Activated naive CD4-positive, alpha-beta T cell treated with anti-CD3 and anti-CD28 coated beads, Interleukin-2, amount 50 U/mL, for 24 hours (primary cell): ENCODE measurements at regions not wholly inside any gene's neighbourhood (a gene's known extent, or its start where the extent isn't known, plus 50 kb on each side); places are given as distances from the start of the nearest gene placed in this dataset.

Experiments used
- H3K27ac Mint-ChIP-seq: one replicate; pipeline ENCODE4 v1.8.0; 2021; ENCODE audit warnings: mild to moderate bottlenecking, mixed read lengths
- H3K27me3 Mint-ChIP-seq: one replicate; pipeline ENCODE4 v1.8.0; 2021; ENCODE audit warnings: mixed read lengths
- H3K36me3 Mint-ChIP-seq: one replicate; pipeline ENCODE4 v1.8.0; 2021; ENCODE audit warnings: mixed read lengths
- H3K4me1 Mint-ChIP-seq: one replicate; pipeline ENCODE4 v1.8.0; 2021; ENCODE audit warnings: mixed read lengths
- H3K4me3 Mint-ChIP-seq: one replicate; pipeline ENCODE4 v1.8.0; 2021; ENCODE audit warnings: mild to moderate bottlenecking, mixed read lengths
- H3K9me3 Mint-ChIP-seq: one replicate; pipeline ENCODE4 v1.8.0; 2021; ENCODE audit warnings: mixed read lengths

DNA sequence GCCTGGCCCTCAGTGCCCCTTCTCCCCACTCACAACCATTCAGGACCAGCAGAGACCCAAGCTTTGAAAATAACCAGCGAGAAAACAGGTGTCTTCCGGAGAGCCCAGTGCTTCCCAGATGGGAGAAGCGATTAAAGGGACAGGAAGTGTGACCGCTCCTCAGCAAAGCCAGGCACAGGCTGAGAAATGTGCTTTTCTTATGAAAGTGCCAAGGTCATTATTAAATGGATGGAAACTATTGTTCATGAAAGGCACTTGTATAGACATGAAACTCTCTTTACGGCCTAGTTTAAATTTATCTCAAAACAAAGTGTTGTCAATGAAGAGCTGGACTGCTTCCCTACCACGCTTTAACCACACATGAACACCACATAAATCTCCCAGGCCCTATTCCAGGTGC is 210.4 kb downstream of the SPTSSA start:
- H3K9me3 Mint-ChIP-seq = no peaks in the 10 kb centered on the region
- H3K4me3 Mint-ChIP-seq = no peak overlapping the region
- no peaks in the 10 kb centered on the region for H3K36me3 Mint-ChIP-seq
- H3K27ac Mint-ChIP-seq = no peak overlapping the region
- peaks cover 1% of the 10 kb centered on the region for H3K27me3 Mint-ChIP-seq
- H3K4me1 Mint-ChIP-seq = no peaks in the 10 kb centered on the region

DNA sequence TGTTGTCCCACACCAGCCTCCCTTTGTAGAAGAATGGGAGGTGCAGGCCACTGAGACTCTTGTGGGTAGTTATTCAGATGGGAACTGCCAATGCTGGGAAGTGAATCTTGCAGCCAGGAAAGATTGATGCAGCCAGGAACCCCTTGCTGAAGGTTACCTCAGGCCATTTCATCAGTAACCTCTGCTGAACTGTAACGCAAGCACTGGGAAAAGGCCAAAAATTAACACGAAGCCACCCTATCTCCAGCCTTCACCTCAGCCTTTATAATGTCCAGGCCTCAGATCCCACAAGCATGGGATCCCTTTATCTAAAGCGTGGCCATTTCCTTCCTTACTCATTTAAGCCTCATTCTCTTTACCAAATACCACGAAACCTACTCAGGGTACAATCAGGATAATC is 211.1 kb downstream of the SPTSSA start:
- H3K36me3 Mint-ChIP-seq = no peaks in the 10 kb centered on the region
- no peak overlapping the region for H3K4me3 Mint-ChIP-seq
- no peaks in the 10 kb centered on the region for H3K4me1 Mint-ChIP-seq
- peaks cover 4% of the 10 kb centered on the region for H3K27me3 Mint-ChIP-seq
- no peaks in the 10 kb centered on the region for H3K9me3 Mint-ChIP-seq
- no peak overlapping the region for H3K27ac Mint-ChIP-seq

DNA sequence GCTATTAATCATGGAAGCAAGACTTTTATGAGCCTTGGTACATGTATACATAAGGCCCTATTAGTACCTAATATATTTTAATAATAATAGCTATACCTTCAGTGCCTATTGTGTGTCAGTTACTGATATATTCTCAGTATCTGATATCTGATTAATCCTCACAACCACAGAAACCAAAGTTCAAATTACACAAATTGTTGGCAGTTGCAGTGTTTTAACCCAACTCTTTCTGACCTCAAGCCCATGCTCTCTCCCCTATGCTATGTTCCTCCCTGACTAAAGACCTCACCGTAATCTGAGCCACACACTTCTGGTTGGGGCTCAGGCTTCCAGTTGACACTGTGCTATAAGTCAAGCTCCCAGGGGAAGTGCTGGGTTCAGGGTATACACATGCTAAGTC is 214.4 kb downstream of the SPTSSA start:
- H3K36me3 Mint-ChIP-seq = no peaks in the 10 kb centered on the region
- peaks cover 7% of the 10 kb centered on the region for H3K27me3 Mint-ChIP-seq
- H3K4me1 Mint-ChIP-seq = no peaks in the 10 kb centered on the region
- H3K9me3 Mint-ChIP-seq = no peaks in the 10 kb centered on the region
- H3K27ac Mint-ChIP-seq = no peak overlapping the region
- H3K4me3 Mint-ChIP-seq = no peak overlapping the region

DNA sequence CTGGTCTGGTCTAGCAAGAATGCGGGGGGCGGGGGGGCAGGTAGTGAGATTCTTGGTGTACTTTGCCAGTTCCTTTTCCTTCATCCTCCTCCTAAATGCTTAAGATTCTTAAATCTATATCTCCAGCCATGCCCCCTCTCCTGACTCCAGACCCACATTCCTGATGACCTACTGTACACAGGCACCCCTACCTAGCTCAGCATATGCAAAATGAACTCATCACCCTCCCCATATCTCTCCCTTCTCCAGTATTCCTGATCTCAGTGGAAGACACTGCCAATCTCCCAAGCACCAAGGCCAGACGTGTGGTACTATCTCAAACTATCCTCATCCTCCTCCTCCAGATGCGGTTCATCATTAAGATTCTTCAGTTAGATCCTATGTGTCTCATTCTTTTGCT is 215.8 kb downstream of the SPTSSA start:
- H3K4me3 Mint-ChIP-seq = no peak overlapping the region
- no peaks in the 10 kb centered on the region for H3K9me3 Mint-ChIP-seq
- H3K27ac Mint-ChIP-seq = no peak overlapping the region
- H3K27me3 Mint-ChIP-seq = peaks cover 7% of the 10 kb centered on the region
- no peaks in the 10 kb centered on the region for H3K4me1 Mint-ChIP-seq
- no peaks in the 10 kb centered on the region for H3K36me3 Mint-ChIP-seq

DNA sequence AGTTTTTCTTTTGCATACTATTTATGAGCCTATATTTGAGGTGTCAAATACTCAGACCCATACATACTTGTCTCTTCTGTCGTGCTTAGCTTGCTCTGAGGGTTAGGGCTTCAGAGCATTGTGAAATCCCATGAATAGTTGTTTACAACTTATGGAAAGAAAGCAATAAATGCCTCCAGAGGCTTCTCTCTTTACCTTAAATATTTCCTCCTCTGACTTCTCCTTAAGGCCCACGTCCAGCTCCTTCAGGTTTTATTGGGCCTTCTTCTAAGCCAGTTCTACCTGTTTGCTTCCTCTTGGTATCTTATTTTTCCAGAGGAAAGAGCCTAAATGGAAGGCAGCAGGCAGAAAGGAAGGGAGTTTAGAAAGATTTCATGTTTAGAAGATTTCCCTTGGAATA is 218.6 kb downstream of the SPTSSA start:
- Mint-ChIP-seq H3K4me1 (no peaks in the 10 kb centered on the region), H3K27me3 (peaks cover 7% of the 10 kb centered on the region), H3K4me3 (no peak overlapping the region), H3K36me3 (no peaks in the 10 kb centered on the region), H3K27ac (no peak overlapping the region), H3K9me3 (no peaks in the 10 kb centered on the region)

DNA sequence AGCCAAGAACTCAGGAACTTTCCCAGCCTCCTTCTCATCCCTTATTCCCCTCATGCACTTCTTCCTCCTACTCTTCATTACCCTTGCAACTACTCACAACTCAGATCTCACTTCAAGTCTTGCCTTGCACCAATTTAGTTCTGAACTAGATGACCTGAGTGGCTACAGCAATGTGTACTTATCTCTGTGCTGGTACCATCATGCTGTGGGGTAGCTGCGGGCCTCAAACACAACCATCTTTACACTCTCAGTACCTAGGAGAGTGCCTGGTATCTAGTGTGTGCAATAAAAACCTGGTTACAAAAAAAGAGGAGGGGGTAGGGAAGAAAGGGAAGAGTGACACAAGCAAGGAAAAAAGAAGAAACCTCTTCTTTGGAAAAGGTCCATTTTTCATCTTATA is 219.0 kb downstream of the SPTSSA start:
- Mint-ChIP-seq H3K27me3 (peaks cover 7% of the 10 kb centered on the region), H3K27ac (no peak overlapping the region), H3K4me1 (no peaks in the 10 kb centered on the region), H3K4me3 (no peak overlapping the region), H3K9me3 (no peaks in the 10 kb centered on the region), H3K36me3 (no peaks in the 10 kb centered on the region)

DNA sequence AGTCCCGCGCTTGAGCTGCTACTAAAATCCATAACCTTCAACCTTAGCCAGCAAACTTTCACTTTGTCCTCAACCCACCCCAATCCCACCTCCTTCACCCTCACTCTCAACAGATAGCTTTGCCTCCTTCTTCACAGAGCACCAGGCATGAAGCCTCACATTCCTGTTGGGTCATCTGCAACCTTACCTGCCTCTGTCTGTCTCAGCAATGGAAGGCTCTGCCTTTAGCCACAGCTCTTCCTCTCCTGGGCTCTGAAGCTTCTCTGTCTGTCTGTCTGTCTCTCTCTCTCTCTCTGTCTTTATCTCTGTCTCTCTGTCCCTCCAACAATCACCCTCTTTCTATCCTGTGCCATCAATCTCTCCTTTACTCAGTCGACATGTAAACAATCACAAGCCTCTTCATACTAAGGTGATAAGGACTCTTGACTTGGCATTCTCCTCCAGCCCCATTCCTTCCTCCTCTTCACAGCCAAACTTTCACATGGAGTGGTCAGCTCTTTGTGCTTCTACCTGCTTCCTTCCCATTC is 220.8 kb downstream of the SPTSSA start:
- H3K27me3 Mint-ChIP-seq = peaks cover 6% of the 10 kb centered on the region
- H3K4me3 Mint-ChIP-seq = no peak overlapping the region
- no peaks in the 10 kb centered on the region for H3K9me3 Mint-ChIP-seq
- H3K36me3 Mint-ChIP-seq = no peaks in the 10 kb centered on the region
- H3K27ac Mint-ChIP-seq = no peak overlapping the region
- no peaks in the 10 kb centered on the region for H3K4me1 Mint-ChIP-seq

DNA sequence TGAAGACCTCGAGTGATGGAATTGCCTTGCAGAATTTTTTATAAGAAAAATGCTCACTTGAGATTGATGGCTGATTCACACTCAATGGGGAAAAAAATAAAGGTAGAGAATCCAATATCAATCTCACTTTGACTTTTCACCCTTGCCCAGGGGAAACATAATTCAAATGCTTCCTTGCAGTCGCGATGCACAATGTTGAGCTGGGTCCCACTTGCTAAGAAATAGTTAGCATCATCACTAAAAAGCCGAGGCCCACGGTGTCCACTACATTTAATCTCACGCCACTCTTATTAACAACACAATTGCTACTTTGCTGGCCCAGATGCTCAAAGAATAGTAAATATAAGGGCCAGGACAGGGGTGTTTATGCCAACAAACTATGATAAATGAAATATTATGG is 223.4 kb downstream of the SPTSSA start:
- Mint-ChIP-seq H3K27me3 (peaks cover 1% of the 10 kb centered on the region), H3K27ac (no peak overlapping the region), H3K9me3 (no peaks in the 10 kb centered on the region), H3K4me1 (no peaks in the 10 kb centered on the region), H3K36me3 (no peaks in the 10 kb centered on the region), H3K4me3 (no peak overlapping the region)

DNA sequence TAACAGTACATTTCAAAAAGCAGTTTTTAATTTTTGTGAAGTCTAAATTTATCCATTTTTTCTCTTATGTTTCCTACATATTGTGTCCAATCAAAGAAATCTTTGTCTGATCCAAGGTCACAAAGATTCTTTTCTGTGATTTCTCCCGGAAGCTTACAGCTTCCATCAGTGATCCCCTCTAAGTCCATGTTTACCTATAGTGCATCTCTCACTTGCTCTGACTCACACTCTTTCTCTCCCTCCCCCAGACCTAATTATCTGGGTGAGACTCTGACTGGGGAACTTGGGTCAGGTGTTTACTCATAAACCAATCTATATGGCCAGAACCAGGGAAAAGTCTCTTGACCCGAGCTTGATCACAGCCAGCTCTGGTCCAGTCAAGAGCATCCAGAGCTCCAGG is 224.4 kb downstream of the SPTSSA start:
- Mint-ChIP-seq H3K9me3 (no peaks in the 10 kb centered on the region), H3K4me1 (no peaks in the 10 kb centered on the region), H3K4me3 (no peak overlapping the region), H3K27me3 (peaks cover 1% of the 10 kb centered on the region), H3K27ac (no peak overlapping the region), H3K36me3 (no peaks in the 10 kb centered on the region)

DNA sequence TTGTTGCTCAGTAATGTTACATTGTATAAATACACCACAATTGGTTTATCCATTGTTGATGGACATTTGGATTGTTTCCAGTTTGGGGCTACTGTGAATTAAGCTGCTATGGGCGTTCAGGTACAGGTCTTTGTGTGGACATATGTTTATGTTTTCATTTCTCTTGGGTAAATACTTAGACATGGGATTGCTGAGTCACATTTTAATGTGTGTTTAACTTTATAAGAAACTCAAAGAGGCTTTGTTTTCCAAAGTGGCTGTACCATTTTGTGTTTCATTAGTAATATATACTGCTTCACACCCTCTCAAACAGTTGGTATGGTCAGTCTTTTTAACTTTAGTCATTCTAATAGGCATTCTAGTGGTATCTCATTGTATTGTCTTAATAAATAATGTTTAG is 225.0 kb downstream of the SPTSSA start:
- H3K27ac Mint-ChIP-seq = no peak overlapping the region
- no peaks in the 10 kb centered on the region for H3K9me3 Mint-ChIP-seq
- no peak overlapping the region for H3K4me3 Mint-ChIP-seq
- no peaks in the 10 kb centered on the region for H3K36me3 Mint-ChIP-seq
- peaks cover 1% of the 10 kb centered on the region for H3K27me3 Mint-ChIP-seq
- no peaks in the 10 kb centered on the region for H3K4me1 Mint-ChIP-seq

DNA sequence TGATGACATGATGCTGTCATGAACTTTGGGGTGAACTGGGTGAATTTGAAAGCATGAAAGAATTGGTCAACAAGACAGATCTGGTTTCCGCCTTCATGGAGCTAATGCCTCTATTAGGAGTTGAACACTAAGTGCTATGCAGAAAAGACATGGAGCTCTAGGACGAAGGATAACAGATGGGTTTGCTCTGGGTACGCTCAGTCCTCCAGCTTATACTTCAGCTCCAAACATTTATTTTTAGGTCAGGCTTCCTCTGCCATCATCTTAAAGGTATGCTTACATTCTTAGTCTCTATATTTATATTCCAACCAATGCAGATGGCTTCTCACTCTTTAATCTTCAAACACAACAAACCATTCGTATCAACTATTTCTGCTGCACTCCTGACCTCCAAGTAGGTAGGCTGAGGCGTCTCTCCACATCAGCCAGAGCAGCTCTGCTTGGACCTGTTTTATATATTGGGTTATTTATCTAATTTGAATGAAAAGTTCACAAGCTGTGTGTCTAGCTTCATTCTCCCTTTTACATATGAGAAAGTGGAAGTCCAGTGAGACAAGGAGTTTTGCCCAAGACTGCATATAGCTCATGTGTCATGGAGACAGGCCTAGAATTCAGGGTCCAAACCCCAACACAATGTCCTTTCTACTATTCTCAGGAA is 226.3 kb downstream of the SPTSSA start:
- Mint-ChIP-seq H3K36me3 (no peaks in the 10 kb centered on the region), H3K9me3 (no peaks in the 10 kb centered on the region)

DNA sequence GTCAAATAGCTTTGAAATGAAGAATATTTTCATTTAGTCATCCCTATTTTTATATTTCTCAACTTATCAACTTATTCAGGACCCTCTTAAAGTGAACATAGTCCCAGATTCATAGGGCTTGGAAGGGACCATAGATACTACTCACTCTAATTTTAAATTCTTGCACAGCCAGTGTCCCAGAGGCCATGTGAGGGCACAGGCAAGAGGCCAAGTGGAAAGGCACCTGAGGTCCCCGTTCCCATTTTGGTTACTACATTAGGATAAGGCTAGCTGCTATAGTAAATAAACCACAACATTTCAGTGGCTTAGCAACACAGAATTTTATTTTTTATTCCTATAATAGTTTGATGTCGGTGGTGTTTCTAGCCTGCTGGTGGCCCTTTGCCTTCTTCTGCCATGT is 227.8 kb downstream of the SPTSSA start:
- no peaks in the 10 kb centered on the region for H3K4me1 Mint-ChIP-seq
- no peak overlapping the region for H3K27ac Mint-ChIP-seq
- no peak overlapping the region for H3K4me3 Mint-ChIP-seq
- no peaks in the 10 kb centered on the region for H3K9me3 Mint-ChIP-seq
- no peaks in the 10 kb centered on the region for H3K36me3 Mint-ChIP-seq
- no peaks in the 10 kb centered on the region for H3K27me3 Mint-ChIP-seq

More for the DNA sequence above, 226.3 kb downstream of the SPTSSA start:
- no peak overlapping the region for H3K27ac Mint-ChIP-seq
- H3K27me3 Mint-ChIP-seq = peaks cover 1% of the 10 kb centered on the region
- H3K4me1 Mint-ChIP-seq = no peaks in the 10 kb centered on the region
- no peak overlapping the region for H3K4me3 Mint-ChIP-seq

DNA sequence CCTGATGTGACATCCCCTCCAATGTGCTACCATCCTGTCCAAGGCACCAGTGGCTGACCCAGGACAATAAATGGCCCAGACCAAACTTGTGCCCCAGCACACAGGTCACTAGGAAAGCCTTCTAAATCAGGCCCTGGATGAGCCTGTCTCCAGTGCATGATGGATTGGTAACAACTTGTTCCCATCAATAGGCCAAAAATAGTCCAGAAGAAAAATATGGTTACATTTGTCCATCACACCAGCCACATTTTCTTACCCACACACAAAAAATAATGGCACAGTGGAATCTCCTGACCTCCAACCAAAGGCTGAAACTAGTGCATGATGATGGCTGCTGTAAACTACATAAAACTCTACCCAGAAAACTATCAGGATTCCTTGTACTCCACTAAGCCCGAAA is 228.4 kb downstream of the SPTSSA start:
- Mint-ChIP-seq H3K36me3 (no peaks in the 10 kb centered on the region), H3K9me3 (no peaks in the 10 kb centered on the region), H3K4me1 (no peaks in the 10 kb centered on the region), H3K27ac (no peak overlapping the region), H3K27me3 (no peaks in the 10 kb centered on the region), H3K4me3 (no peak overlapping the region)

DNA sequence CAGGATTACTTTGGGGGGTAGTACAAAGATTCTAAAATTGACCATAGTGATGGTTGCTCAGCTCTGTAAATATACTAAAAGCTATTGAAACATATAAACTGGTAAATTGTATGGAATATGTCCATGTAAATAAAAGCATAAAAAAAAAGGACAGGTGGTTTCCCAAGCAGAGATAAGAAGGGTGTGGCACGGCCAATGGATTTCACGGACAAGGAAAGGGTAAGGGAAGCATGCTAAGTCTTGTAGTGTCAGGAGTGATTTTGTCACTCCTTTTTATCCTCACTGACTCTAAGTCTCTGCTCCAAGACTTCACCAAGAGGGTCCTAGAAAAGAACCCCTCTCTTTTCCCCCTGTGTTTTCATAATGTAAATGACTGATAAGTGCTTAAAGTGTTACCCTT is 229.2 kb downstream of the SPTSSA start:
- Mint-ChIP-seq H3K4me1 (peaks cover 2% of the 10 kb centered on the region), H3K4me3 (no peak overlapping the region)

DNA sequence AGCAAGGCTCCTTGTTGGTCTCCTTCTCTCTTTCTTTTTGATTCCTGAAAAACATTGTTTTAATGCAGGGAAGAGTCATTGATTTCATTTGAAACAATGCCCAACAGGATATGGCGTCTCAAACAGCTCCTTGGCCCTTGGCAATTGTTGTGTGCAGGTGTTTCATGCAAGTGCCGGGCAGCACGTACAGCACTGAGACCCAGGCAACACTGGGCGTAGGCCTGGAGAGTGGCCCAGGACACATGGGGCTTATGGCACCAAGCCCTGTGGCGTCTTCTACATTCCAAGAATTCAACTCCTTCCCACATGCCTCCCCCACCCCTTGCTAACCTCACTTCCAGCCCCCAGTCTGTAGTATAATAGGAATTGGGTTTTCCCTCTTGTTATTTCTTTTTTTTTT is 230.4 kb downstream of the SPTSSA start:
- H3K9me3 Mint-ChIP-seq = no peaks in the 10 kb centered on the region
- peaks cover 6% of the 10 kb centered on the region for H3K4me1 Mint-ChIP-seq
- no peak overlapping the region for H3K4me3 Mint-ChIP-seq

More for the DNA sequence above, 229.2 kb downstream of the SPTSSA start:
- no peaks in the 10 kb centered on the region for H3K9me3 Mint-ChIP-seq
- no peaks in the 10 kb centered on the region for H3K27me3 Mint-ChIP-seq
- H3K27ac Mint-ChIP-seq = no peak overlapping the region
- H3K36me3 Mint-ChIP-seq = no peaks in the 10 kb centered on the region

DNA sequence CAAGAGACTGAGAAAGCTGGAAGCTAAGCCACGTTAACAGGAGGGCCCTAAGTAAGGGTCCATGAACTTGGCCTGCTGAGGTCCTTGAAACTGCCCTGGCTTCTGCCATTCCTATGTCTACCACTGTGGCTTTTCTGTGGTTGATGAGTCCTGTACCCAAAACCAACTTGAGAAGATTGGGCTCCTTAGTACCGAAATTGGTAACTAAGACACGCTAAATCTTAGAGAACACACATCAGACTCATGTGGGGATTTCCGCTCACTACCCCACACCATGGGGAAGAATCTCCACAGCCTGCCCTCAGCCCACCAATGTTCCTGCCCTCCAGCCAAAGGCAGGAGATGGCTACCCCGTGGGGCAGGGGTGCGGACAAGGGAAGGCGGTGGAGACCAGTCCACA is 232.9 kb downstream of the SPTSSA start:
- Mint-ChIP-seq H3K4me1 (peaks cover 6% of the 10 kb centered on the region), H3K36me3 (no peaks in the 10 kb centered on the region), H3K4me3 (no peak overlapping the region), H3K9me3 (no peaks in the 10 kb centered on the region), H3K27ac (no peak overlapping the region), H3K27me3 (no peaks in the 10 kb centered on the region)

More for the DNA sequence above, 230.4 kb downstream of the SPTSSA start:
- Mint-ChIP-seq H3K27ac (no peak overlapping the region), H3K27me3 (no peaks in the 10 kb centered on the region), H3K36me3 (no peaks in the 10 kb centered on the region)

DNA sequence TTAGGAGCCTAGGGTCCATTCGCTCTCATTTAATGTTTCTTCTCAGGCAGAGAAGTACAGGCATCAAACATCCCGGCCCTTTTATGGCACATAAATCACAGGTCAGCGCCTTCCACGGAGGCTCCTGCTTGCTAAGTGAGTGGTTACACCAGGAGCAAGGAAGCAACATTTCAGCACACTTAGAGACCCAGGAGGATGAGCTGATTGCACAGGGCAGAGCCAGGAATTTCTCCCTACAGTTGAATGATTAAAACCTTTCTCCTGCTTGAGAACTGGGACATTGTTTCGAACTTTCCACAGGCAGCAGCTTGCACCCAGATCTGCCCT is 233.4 kb downstream of the SPTSSA start:
- no peaks in the 10 kb centered on the region for H3K9me3 Mint-ChIP-seq
- H3K4me1 Mint-ChIP-seq = peaks cover 6% of the 10 kb centered on the region
- no peak overlapping the region for H3K4me3 Mint-ChIP-seq
- H3K27me3 Mint-ChIP-seq = no peaks in the 10 kb centered on the region
- H3K27ac Mint-ChIP-seq = no peak overlapping the region
- no peaks in the 10 kb centered on the region for H3K36me3 Mint-ChIP-seq
